HFF-Myc (cell line): ENCODE measurements at regions not wholly inside any gene's neighbourhood (a gene's known extent, or its start where the extent isn't known, plus 50 kb on each side); places are given as distances from the start of the nearest gene placed in this dataset.

Source experiments
- DNase-seq: peaks from one replicate; pipeline ENCODE4 v3.0.0-alpha.2; 2011; ENCODE audit warnings: low read depth; ENCODE audit errors: extremely low read depth
- H3K4me3 ChIP-seq: replicated peaks from 2 replicates; pipeline ENCODE4 v1.5.1; 2011; ENCODE audit warnings: low read depth, mild to moderate bottlenecking, control low read depth, low read length
- CTCF ChIP-seq: IDR thresholded peaks from 2 replicates; pipeline ENCODE4 v1.5.1; 2012; ENCODE audit warnings: mild to moderate bottlenecking, low read depth, low read length, control low read depth; ENCODE audit errors: missing control alignments

GRCh38 chr14:76974365-76974764, 54.1 kb downstream of the IRF2BPL start:
- TF ChIP-seq CTCF = no peak
- no peak for DNase-seq
- H3K4me3 ChIP-seq = no peak overlapping the region

- no peak for TF ChIP-seq CTCF
- no peak for DNase-seq
- no peak overlapping the region for H3K4me3 ChIP-seq
These were observed 57.0 kb downstream of the IRF2BPL start for GRCh38 chr14:76971549-76971948.

GRCh38 chr14:76968621-76969063, 59.9 kb downstream of the IRF2BPL start:
- DNase-seq = no peak
- no peak overlapping the region for H3K4me3 ChIP-seq

GRCh38 chr14:76967788-76968187, 60.7 kb downstream of the IRF2BPL start:
- no peak for DNase-seq
- no peak for TF ChIP-seq CTCF
- no peak overlapping the region for H3K4me3 ChIP-seq

More at GRCh38 chr14:76968621-76969063, 59.9 kb downstream of the IRF2BPL start:
- no peak for TF ChIP-seq CTCF

- no peak overlapping the region for H3K4me3 ChIP-seq
- TF ChIP-seq CTCF = no peak
- no peak for DNase-seq
These were observed 63.3 kb downstream of the IRF2BPL start for GRCh38 chr14:76965232-76965631.

GRCh38 chr14:76964695-76965094, 63.8 kb downstream of the IRF2BPL start:
- H3K4me3 ChIP-seq = no peak overlapping the region
- TF ChIP-seq CTCF = no peak
- no peak for DNase-seq

- no peak for DNase-seq
- H3K4me3 ChIP-seq = no peak overlapping the region
- no peak for TF ChIP-seq CTCF
These were observed 65.1 kb downstream of the IRF2BPL start for GRCh38 chr14:76963372-76963771.
